DMS153 (cell line): ENCODE measurements at regions not wholly inside any gene's neighbourhood (a gene's known extent, or its start where the extent isn't known, plus 50 kb on each side); places are given as distances from the start of the nearest gene placed in this dataset.
"Not testable (repeated sequence)": the region's sequence is repeated elsewhere in the genome, so short reads cannot be mapped to it uniquely, and the experiment has no call there.

Source experiments
- DNase-seq: peaks from one replicate; lab custom pipeline; 2025; lab: John Stamatoyannopoulos, UW

DNA sequence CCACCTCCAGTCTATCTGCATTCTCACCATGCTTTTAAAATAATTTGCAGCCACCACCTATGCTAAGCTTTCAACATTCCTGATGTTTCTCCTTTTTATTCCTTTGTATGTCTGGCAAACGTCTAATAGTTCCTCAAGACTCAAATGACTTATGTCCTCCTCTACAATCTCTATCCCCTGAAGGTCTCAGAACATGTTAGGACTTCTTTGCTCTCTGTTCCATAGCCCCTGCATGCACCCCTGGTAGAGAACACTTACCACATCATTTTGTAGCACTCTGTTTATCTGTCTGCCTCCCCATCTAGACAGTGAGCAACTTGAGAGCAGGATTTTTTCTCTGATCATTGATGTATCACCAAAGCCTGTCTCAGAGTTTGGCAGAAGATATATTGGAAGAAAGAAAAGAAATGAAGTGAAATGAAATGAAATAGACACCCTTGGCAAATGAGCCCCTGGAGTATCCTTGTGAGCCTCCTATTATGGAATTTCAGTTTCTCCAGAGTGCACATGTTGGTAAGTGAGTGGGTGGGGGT is 1231.2 kb upstream of the FLRT2 start:
- DNase-seq, result no peak

DNA sequence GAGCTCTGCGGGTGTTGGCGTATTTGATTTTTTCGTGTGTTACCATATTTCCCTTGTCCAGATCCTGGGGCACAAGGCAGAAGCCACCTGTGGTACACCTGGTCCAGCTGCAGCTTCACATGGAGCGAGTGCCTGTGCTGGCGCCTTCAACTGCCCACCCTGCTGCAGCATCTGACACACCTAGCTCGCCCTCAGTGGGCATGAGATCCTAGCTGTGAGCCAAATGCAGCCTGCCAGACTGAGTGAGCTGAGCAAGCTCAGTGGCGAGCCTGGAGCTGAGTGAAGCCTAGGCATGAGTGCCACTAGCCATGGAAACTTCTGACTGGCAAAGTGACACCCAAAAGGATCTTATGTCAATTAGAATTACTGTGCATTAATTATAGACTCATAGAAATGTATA is 1226.8 kb upstream of the FLRT2 start:
- DNase-seq, result no peak

DNA sequence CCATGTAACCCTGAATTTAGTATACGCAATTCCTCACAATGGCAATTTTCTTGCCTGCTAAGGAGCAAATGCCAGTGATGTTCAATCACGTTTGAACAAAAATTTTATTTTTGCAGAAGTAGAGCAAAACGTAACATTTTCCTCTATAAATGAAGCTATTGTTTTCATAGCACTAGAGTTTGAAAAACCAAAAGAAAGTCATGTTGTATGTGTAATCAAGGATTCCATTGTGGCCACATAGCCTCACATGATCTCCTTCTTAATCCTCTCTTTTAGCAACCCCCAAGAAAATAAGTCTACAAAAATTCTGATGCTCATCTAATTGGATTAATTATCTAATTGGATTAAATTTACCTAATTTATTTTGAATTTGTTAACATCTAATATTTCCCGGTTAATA is 1217.4 kb upstream of the FLRT2 start:
- no peak for DNase-seq

DNA sequence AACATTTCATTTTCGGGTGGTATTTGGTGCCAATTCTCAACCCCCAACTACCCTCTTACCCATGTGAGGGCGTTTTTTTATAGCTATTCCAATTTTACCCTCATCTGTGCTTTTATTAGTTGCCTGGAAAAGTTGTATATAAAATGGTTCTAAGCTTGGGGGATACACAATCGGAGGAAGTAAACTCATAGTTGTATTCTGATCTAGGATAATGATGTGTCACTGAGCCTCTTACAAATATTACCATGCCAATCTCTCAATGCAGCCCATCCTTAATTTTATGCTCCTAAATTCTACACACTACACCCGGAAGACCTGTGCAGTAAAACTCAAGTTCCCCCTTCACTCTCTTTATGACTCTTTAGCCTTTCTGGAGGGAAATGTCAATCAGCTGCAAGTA is 1206.5 kb upstream of the FLRT2 start:
- no peak for DNase-seq

DNA sequence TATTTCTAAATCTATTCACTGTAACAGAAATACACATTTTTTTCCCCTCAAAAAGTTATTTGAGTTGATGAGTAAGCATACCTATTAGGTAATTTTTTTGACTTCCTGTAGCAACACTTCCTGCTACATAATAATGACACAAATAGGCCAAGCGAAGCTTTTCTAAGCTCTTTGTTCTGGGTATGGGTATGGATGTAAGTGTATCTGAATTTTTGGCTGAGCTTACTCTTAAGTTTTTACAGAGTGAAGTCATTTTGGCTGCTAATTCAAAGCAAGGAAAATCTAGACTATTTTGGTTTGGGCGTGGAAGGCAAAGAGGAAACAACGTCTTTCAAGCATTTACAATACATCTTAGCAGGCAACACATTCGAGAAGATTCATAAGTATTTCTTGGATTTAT is 1206.0 kb upstream of the FLRT2 start:
- no peak for DNase-seq

DNA sequence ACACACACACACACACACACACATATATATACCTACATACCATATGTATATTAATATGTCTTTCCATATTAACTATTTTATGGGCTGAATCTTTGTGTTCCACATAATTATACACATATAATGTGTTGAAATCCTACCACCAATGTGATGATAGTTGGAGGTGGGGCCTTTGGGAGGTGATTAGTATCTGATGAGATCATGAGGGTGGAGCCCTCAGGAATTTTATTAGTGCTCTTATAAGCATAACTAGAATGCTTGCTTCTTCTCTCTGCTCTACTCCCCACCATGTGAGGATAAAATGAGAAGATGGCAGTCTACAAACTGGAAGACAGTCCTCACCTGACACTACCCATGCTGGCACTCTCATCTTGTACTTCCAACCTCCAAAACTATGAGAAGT is 1193.5 kb upstream of the FLRT2 start:
- DNase-seq, result no peak

DNA sequence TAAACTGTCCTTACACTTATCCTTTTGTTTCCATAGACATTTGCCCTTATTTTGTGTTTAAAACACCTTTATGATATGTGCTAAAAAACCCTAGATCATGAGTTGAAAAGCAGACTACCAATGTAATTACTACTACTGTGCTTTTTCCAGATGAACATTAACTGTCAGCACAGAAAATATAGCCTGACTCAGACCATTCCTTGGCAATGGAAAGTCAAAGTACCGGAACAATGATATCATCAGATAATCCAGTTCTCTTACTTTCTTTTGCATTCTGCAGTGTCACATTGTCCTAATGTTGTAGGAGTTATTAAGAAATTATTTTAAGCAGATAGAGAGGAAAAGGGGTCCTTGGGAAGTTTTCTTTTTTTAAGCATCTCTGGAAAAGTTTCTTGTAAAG is 1189.0 kb upstream of the FLRT2 start:
- no peak for DNase-seq

DNA sequence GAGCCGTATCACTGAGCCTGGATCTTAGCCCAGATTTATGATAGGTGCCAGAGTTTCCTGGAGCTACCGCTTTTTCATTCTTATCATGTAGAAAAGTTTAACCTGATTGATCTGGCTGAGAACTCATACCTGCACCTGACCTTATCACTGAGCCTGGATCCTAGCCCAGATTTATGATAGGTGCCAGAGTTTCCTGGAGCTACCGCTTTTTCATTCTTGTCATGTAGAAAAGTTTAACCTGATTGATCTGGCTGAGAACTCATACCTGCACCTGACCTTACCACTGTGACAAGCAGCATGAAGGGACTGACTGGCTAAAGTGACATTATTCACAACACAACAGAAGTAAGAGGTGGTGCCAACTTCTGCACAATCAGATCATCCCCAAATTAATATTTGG is 1188.1 kb upstream of the FLRT2 start:
- not testable (repeated sequence) for DNase-seq

DNA sequence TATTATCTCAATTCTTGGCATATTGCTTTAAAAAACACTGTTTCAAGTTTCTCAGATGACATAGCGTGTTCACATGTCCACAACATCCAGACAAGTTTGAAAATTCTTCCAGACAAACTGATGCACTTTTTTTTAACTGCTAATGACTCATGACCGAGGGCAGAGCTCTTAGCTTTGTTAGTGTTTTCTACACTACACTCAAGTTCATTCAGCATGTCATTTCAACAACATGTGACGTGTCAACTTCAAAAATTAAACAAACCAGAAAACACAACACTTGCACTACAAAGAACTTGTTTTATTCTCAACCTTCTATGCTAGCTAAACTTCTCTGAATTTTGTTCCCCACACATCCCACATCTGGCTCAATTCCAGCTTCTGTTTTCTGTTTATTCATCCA is 1186.3 kb upstream of the FLRT2 start:
- no peak for DNase-seq

DNA sequence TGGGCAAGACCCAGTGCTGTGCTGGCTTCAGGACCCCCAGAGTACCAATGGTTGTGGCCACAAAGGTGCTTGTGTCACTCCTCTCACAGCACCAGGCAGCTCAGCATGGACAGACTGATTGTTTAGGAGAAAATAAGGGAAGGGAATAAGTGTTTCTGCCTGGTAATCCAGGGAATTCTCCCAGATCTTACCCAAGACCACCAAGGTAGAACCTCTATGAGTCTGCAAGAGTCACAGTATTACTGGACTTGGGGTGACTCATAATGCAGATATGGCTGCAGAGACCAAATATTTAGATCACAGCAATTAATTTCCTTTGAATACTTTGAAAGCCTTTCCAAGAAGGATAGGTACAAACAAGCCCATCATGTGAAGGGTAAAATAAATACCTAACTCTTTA is 1178.3 kb upstream of the FLRT2 start:
- no peak for DNase-seq

DNA sequence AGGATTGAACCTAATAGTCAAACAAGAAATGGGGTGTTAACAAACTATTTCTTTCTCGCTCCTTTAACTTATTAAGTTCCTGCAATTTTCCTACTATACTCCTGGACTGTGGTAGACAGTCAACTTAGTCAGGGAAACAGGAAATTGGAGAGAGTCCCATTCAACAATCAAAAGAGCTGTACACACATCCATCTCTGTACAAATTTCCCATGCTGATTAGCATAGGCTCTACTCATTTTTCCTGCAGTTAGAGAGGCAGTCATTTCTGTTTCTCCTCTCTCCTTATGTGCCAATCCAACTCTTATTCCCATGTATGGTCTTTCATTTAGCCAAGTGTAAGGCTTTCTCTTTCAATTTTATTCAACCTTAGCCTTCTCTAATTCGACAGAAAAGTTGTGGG is 1168.5 kb upstream of the FLRT2 start:
- DNase-seq, result no peak

DNA sequence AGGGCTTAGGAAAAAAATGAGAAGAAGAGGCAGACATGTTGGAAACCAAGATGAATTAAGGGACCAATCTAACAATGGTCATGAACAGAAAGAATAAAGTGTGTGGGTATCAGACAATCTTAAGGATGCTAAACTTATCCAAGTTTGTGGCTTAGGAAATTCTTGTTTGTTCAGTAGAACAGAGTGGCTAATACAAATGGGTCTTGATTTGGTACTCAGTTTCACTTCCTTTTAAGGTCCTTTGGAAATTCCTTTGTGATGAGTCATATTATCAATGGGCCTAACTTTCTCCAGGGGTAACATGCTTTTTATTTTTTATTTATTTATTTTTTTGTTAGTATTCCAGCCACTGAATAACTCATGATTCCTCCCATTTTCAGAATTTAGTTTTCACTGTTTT is 1154.7 kb upstream of the FLRT2 start:
- no peak for DNase-seq

DNA sequence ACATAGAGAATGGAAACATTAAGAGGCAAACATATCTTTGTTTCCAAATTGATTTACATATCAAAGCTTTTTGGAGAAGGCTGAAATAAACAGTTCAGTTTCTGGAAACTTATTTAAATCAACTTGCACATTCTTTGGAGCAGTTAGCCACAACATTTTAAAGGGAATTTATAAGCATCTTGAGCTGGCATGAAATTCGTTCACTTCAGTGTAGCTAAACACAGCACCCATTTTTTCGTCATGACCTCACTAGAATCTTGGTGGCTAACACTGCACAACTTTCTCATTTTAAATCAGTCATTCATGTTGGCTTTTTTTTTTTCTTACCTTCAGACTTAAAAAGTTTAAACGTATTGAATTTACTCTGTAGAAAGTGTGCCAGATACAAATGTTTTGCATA is 1139.9 kb upstream of the FLRT2 start:
- no peak for DNase-seq

DNA sequence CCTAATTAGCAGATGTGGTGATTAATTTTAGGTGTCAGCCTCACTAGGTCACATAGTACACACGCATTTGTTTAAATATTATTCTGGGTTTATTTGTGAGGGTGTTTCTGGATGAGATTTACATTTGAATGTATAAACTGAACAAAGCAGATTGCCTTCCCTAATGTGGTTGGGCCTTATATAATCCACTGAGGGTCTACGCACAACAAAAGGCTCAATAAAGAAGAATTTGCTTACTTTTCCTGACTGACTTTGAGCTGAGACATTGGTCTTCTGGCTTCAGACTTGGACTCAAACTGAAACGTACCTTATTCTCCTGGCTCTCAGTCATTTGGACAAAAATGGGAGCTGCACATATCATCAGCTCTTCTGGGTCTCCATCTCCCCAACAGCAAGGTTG is 1132.3 kb upstream of the FLRT2 start:
- DNase-seq, result no peak

DNA sequence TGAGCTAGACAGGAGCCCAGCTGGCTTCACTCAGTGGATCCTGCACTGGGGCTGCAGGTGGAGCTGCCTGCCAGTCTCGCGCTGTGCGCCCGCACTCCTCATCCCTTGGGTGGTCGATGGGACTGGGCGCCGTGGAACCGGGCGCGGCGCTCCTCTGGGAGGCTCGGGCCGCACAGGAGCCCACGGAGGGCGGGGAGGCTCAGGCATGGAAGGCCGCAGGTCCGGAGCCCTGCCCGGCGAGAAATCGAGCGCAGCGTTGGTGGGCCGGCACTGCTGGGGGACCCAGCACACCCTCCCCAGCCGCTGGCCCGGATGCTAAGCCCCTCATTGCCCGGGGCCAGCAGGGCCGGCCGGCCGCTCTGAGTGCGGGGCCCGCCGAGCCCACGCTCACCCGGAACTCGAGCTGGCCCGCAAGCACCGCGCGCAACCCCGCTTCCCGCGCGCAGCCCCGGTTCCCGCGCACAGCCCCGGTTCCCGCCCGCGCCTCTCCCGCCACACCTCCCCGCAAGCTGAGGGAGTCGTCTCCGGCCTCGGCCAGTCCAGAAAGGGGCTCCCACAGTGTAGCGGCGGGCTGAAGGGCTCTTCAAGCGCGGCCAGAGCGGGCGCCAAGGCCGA is 1130.5 kb upstream of the FLRT2 start:
- no peak for DNase-seq

DNA sequence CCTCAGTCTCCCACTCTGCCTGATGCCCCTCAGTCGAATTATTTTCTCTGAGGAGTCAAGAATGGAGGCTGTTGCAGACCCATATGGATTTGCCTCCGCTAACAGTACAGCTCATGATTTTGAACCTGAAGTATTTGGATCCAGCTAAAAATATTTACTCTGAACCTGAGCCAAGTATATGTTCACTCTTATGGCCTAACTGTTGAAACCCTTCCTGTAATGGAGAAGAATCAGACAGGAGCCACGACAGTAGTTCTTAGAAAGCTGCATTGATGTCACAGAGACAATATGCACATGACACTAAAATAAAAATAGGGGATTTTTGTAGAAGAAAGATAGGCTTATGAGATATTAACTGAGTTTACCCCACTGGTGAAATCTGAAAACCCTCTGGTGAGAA is 1128.3 kb upstream of the FLRT2 start:
- no peak for DNase-seq

DNA sequence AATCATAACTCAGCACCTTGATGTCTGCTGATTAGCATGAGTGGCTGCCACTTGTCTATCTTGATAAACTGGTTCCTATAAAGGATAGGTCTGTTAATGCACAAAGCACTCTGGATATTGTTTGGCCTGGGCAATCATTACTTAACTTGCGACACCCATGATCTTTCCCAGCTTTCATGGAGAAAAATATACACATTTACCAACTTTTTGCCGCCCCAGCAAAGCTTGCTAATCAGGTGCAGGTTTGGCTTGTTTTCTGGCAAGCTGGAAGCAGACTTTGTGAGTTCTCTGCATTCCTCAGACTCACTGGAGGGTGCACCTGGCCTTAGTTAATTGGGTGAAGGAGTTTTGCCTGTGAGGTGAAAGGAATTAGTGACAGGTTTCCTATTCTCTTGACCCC is 1126.4 kb upstream of the FLRT2 start:
- peak; percentile 34 for DNase-seq

DNA sequence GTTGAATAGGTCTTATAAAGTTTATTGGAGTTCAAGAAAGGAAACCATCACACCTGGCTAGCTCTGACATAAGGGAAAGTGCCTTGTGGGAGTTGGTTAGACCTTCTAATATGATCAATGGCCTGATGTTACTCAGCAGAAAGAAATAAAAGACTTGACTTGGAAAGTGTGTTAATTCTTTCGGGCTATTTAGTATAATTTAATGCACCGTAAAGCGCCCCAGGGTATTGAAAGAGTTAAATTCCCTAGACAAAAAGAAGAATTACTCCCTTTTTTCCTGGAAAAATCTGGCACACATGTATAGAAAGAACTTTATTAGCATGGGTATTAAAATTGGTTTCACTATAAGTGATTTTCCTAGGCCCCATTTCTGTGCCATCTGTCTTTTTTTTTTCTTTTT is 1125.7 kb upstream of the FLRT2 start:
- DNase-seq, result no peak

DNA sequence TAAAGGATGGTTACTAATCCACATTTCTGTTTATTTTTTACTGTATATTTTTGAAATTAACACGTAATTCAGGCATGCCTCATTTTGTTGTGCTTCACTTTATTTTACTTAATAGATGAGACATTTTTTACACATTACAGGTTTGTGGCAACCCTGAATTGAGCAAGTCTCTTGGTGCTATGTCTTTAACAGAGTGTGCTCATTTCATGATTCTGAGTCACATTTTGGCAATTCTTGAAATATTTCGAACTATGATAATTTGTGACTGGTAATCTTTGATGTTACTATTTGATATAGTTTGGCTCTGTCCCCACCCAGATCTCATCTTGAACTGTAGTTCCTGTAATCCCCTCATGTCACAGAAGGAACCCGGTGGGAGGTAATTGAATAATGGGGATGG is 1120.5 kb upstream of the FLRT2 start:
- DNase-seq, result no peak

DNA sequence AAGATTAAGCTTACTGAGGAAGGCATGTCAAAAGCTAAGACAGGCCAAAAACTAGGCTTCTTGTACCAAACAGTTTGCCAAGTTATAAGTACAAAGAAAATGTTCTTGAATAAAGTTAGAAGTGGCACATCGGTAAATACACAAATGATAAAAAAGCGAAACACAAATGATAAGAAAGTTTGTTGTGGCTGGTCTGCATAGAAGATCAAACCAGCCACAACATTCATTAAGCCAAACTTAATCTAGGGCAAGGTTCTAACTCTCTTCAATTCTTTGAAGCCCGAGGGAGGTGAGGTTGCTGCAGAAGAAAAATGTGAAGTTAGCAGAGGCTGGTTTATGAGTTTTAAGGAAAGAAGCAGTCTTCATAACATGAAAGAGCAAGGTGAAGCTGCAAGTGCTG is 1119.6 kb upstream of the FLRT2 start:
- DNase-seq, result no peak

DNA sequence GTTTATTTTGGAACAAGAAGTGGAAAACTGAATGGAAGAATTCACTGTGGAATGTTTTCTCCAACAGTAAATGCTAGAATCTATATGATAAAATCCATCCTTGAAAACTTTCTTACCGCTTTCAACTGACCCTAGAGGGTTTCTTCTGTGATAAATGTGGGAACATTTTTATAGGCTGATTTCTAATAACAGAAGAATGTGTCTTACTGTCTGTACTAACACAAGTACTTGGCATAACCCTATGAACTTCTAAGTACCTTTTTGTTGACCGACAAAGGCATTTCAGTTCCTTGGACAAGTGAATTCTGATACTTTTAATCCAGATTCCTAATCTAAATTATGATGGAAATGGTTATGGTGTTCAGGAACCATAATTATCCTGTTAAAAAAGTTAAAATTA is 1109.7 kb upstream of the FLRT2 start:
- no peak for DNase-seq

DNA sequence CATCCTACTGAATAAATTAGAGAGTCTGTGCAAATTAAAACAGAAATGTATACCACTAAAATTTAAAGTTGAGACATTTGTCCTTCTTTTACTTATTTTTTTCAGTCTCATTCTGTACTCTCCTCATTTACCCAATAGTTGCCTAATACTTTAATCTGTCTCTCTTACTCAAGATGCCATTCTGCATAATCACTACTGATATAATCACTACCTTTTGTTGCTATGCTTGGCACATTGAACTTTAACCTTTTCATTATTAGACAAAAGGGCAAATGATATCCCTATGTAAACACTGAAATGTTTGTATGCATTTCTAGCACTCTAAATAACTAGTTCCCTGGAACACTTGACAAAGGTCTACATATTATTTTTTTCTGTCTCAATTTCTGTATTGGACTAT is 1108.3 kb upstream of the FLRT2 start:
- peak; percentile 26 for DNase-seq

DNA sequence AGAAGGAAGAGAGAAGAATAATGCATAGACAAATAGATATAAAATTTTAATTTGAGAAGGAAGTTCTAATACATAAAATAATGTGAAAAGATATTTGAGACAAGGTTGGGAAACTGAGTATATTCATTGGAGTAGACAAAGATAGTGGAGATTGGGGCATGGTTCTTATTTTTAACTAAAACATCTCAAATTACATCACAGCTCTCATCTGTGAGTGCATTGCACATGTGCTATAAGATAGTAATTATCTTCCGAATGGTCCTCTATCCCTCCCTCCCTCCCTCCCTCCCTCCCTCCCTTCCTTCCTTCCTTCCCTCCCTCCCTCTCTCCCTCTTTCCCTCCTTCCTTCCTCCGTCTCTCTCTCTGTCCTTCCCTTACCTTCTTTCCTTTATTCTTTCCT is 1104.0 kb upstream of the FLRT2 start:
- no peak for DNase-seq

DNA sequence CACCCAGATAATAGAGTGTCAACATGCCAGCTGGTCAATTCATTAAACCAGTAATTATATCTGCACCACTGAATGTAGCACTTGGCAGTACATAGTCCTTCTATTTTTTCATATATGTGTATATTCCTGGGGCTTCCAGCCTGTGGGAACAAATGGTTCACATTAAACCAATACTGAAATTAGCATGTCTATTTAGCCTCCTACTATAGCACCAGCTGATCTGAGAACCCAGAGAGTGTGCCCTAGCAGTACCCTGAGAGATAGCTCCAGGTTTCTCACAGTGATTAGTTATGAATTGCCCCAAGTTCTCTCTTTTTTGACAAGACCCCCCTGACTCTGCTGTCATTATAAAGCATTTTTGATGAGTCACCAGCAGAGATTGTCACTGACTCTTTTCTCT is 1097.3 kb upstream of the FLRT2 start:
- no peak for DNase-seq

DNA sequence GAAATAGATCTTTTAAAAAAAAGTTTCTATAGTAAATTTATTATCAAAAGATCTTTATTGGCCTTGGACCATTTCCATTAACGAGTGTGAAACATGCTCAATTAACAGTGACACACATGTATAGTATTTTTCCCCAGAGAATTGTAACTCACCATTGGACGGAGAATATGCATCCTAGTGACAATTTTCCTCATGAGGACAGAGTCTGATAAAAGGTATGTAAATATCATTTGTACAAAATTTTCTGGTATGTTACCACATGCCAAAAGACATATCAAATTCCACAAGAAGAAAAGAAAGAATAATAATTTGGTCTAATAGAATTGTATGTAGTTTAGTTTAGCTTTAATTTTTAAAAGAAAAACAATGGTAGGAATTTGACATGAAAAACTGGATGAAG is 1096.0 kb upstream of the FLRT2 start:
- no peak for DNase-seq
